GM12873 (cell line): ENCODE measurements at regions not wholly inside any gene's neighbourhood (a gene's known extent, or its start where the extent isn't known, plus 50 kb on each side); places are given as distances from the start of the nearest gene placed in this dataset.

ENCODE experiments used
- CTCF ChIP-seq: IDR thresholded peaks from 2 replicates; pipeline ENCODE4 v1.5.1; 2012; ENCODE audit warnings: low read depth, mild to moderate bottlenecking, moderate library complexity, low read length, control low read depth; ENCODE audit not compliant: insufficient read depth; ENCODE audit errors: missing control alignments

- no peak for TF ChIP-seq CTCF
These were observed 362.8 kb upstream of the ADAMTSL1 start for GRCh38 chr9:18111146-18111545.

- no peak for TF ChIP-seq CTCF
These were observed 359.1 kb upstream of the ADAMTSL1 start for GRCh38 chr9:18114559-18115475.

GRCh38 chr9:18118268-18118667 lies 355.7 kb upstream of the ADAMTSL1 start:
- no peak for TF ChIP-seq CTCF

GRCh38 chr9:18122171-18122570 lies 351.8 kb upstream of the ADAMTSL1 start:
- no peak for TF ChIP-seq CTCF

GRCh38 chr9:18124760-18125159 lies 349.2 kb upstream of the ADAMTSL1 start:
- TF ChIP-seq CTCF = no peak

GRCh38 chr9:18126831-18127498 lies 347.0 kb upstream of the ADAMTSL1 start:
- TF ChIP-seq CTCF = no peak

- no peak for TF ChIP-seq CTCF
These were observed 346.5 kb upstream of the ADAMTSL1 start for GRCh38 chr9:18127499-18127875.
